Right lobe of liver (tissue), 6 donors: ENCODE measurements at regions not wholly inside any gene's neighbourhood (a gene's known extent, or its start where the extent isn't known, plus 50 kb on each side); places are given as distances from the start of the nearest gene placed in this dataset.

Experiments
- ATAC-seq, 4 donors: fragments of 200-7000 bp; cut with Tn5 transposase; one replicate each; pipeline ENCODE4 v1.9.1; 2020; ENCODE audit warnings: mild to moderate bottlenecking in 4 of 4, moderate library complexity in 4 of 4
- DNase-seq, 3 donors: peaks; one replicate each; pipeline ENCODE4 v3.0.0-alpha.2; 2020
- H3K27ac ChIP-seq, 3 donors: fragments of 200-600 bp; one replicate each; pipeline ENCODE4 v1.8.0; 2022
- H3K27me3 ChIP-seq, 2 donors: fragments of 200-600 bp; one replicate each; pipeline ENCODE4 v1.8.0; 2022
- H3K36me3 ChIP-seq, 4 donors: fragments of 200-600 bp; sonication (generic) in 1 of 4; one replicate each; pipeline versions ENCODE4 v1.5.1 to v1.8.0; 2017 to 2022; ENCODE audit warnings: control low read depth in 1 of 4
- H3K4me1 ChIP-seq, 4 donors: fragments of 200-600 bp; sonication (generic) in 1 of 4; one replicate each; pipeline versions ENCODE4 v1.5.1 to v1.8.0; 2017 to 2022; ENCODE audit warnings: control low read depth in 1 of 4
- H3K4me3 ChIP-seq, 3 donors: fragments of 200-600 bp; one replicate each; pipeline ENCODE4 v1.8.0; 2022
- H3K9me3 ChIP-seq, 4 donors: fragments of 200-600 bp; sonication (generic) in 1 of 4; one replicate each; pipeline versions ENCODE4 v1.5.1 to v1.8.0; 2017 to 2022; ENCODE audit warnings: control low read depth in 1 of 4
- CTCF ChIP-seq, 4 donors: fragments of 200-600 bp in 3 of 4; fragments of 450-650 bp in 1 of 4; IDR thresholded peaks; one replicate each; pipeline versions ENCODE4 v1.5.1 to v1.8.0; 2016 to 2022; ENCODE audit warnings: antibody characterized with exemption in 4 of 4, mild to moderate bottlenecking in 2 of 4
- POLR2A ChIP-seq: fragments of 450-650 bp; IDR thresholded peaks from one replicate; pipeline ENCODE4 v1.6.1; 2017; ENCODE audit warnings: antibody characterized with exemption, mild to moderate bottlenecking
- WGBS: methylation state at CpG from one replicate; pipeline ENCODE4 v1.1.6; 2018; ENCODE audit warnings: low coverage, low lambda C conversion rate; ENCODE audit not compliant: insufficient coverage; ENCODE audit errors: missing lambda C conversion rate; 5-methylcytosine and 5-hydroxymethylcytosine counted together
- intact Hi-C, 2 donors: fragments of 100-400 bp; cut with DNase I; formaldehyde crosslinking; loops; one replicate each; pipeline versions ENCODE4 v1.11.2 to v1.14.1; 2022
- donor health status: DM: no; HTN: yes; CAD: no.
- donor health status: DM: no; HTN: no; CAD: no.
- donor health status: DM: no; HTN: no; CAD: no.
- donor health status: DM: no; HTN: yes; CAD: no.
- donor health status: DM: no; HTN: yes; CAD: no.

DNA sequence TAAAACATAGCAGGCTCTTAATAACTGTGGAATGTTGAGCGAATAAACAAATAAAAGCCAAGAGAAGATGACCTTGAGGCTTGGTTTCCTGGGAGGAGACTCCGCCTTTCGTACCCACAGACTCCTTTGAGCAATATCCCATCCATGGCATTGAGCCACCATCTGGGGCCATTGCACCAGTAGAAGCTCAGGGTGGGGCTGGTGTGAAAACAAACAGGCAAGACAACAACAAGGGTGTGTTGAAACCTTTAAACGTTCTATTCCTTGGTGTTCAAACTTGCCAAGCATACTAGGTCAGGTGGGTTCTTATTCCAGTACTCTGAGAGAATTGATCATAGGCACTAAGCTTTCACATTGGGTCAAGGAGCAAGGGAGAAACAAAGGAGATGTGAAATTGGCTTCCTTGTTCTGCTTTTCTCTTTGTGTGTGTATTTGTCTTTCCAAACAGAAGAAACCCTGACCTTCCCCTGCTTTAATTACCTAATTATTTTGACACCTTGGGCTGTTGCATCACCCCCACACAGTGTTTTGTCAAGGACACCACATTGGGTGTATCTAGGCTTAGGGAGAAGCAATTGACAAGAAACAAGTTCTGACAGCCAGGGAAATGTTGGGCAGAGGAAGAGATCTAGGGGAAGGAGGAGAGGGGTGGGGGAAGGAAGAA is 105.1 kb upstream of the BCL6 start:
- TF ChIP-seq POLR2A (no peak), CTCF (IDR thresholded peaks at IDR 0.05) (no peak)
- DNase-seq = no peak
- 43% methylated on average over 4 of the region's 4 CpGs for WGBS
- no peaks in the 10 kb centered on the region for H3K36me3 ChIP-seq
- no peak overlapping the region for H3K4me3 ChIP-seq
- no peak overlapping the region for H3K27ac ChIP-seq
- H3K4me1 ChIP-seq = no peaks in the 10 kb centered on the region
- no peaks in the 10 kb centered on the region for H3K9me3 ChIP-seq
- intact Hi-C loops = no loop called here
- peak in 2 of 4 donors; percentile 35 to 45 for ATAC-seq
- no peaks in the 10 kb centered on the region for H3K27me3 ChIP-seq

GRCh38 chr3:187852842-187853730 is 107.8 kb upstream of the BCL6 start:
- no peaks in the 10 kb centered on the region for H3K4me1 ChIP-seq
- no peaks in the 10 kb centered on the region for H3K27me3 ChIP-seq
- DNase-seq (peak in 1 of 3 donors; percentile 32), ATAC-seq (peak; percentile 46 to 98 (median 76))
- no peaks in the 10 kb centered on the region for H3K9me3 ChIP-seq
- H3K27ac ChIP-seq = no peak overlapping the region
- no peak for TF ChIP-seq CTCF (IDR thresholded peaks at IDR 0.05)
- intact Hi-C loops = no loop called here
- H3K36me3 ChIP-seq = no peaks in the 10 kb centered on the region
- 37% methylated on average over 2 of the region's 5 CpGs for WGBS
- H3K4me3 ChIP-seq = no peak overlapping the region

GRCh38 chr3:187855131-187855530 is 109.9 kb upstream of the BCL6 start:
- no peaks in the 10 kb centered on the region for H3K4me1 ChIP-seq
- DNase-seq (no peak), ATAC-seq (no peak)
- intact Hi-C loops = no loop called here
- H3K9me3 ChIP-seq = no peaks in the 10 kb centered on the region
- no peak overlapping the region for H3K27ac ChIP-seq
- no peaks in the 10 kb centered on the region for H3K27me3 ChIP-seq
- no peaks in the 10 kb centered on the region for H3K36me3 ChIP-seq
- TF ChIP-seq CTCF (IDR thresholded peaks at IDR 0.05) (no peak), POLR2A (no peak)
- 88% methylated on average over 2 of the region's 2 CpGs for WGBS
- H3K4me3 ChIP-seq = no peak overlapping the region

GRCh38 chr3:187856555-187856954 is 111.3 kb upstream of the BCL6 start:
- no peaks in the 10 kb centered on the region for H3K4me1 ChIP-seq
- WGBS = 75% methylated on average over 2 of the region's 2 CpGs
- TF ChIP-seq POLR2A = no peak
- TF ChIP-seq CTCF (IDR thresholded peaks at IDR 0.05) = no peak
- no peaks in the 10 kb centered on the region for H3K27me3 ChIP-seq
- H3K4me3 ChIP-seq = no peak overlapping the region
- H3K27ac ChIP-seq = no peak overlapping the region
- DNase-seq (no peak), ATAC-seq (no peak)
- H3K36me3 ChIP-seq = no peaks in the 10 kb centered on the region
- intact Hi-C loops = no loop called here
- H3K9me3 ChIP-seq = no peaks in the 10 kb centered on the region
